ENCODE measurements at regions not wholly inside any gene's neighbourhood (a gene's known extent, or its start where the extent isn't known, plus 50 kb on each side); places are given as distances from the start of the nearest gene placed in this dataset.

DNA sequence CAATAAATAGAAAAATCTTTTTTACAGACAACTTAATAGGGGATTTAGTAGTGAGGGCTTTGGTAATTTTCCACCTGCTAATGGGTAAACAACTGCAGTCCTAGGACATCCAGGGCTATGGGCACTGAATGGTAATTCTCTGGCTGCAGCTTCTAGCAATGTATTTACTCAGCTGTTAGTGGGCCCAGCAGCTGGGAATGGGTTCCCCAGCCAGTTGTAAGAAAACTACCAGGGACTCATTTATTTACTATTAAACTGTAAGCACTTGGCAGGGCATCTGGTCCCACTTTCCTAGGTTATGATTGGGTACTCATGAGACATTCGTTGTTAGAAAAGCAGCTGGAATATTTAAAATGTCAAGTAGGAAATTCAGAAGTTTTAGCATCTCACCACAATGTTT, 363.8 kb upstream of the TRIB2 start:
- TF ChIP-seq, protein P1, sequence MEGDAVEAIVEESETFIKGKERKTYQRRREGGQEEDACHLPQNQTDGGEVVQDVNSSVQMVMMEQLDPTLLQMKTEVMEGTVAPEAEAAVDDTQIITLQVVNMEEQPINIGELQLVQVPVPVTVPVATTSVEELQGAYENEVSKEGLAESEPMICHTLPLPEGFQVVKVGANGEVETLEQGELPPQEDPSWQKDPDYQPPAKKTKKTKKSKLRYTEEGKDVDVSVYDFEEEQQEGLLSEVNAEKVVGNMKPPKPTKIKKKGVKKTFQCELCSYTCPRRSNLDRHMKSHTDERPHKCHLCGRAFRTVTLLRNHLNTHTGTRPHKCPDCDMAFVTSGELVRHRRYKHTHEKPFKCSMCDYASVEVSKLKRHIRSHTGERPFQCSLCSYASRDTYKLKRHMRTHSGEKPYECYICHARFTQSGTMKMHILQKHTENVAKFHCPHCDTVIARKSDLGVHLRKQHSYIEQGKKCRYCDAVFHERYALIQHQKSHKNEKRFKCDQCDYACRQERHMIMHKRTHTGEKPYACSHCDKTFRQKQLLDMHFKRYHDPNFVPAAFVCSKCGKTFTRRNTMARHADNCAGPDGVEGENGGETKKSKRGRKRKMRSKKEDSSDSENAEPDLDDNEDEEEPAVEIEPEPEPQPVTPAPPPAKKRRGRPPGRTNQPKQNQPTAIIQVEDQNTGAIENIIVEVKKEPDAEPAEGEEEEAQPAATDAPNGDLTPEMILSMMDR (IDR thresholded peaks at IDR 0.05; ENCODE audit: borderline replicate concordance, extremely low read depth, low read length, poor library complexity, severe bottlenecking), result no peak
- no peak for TF ChIP-seq EZH2 (IDR thresholded peaks at IDR 0.05; ENCODE audit: borderline replicate concordance, low read depth, low read length, severe bottlenecking)
